HEK293 (cell line): ENCODE measurements at regions not wholly inside any gene's neighbourhood (a gene's known extent, or its start where the extent isn't known, plus 50 kb on each side); places are given as distances from the start of the nearest gene placed in this dataset.

Experiments
- CTCF ChIP-seq: fragments of 450-650 bp; formaldehyde crosslinking; IDR thresholded peaks from 2 replicates; pipeline ENCODE4 v1.5.1; 2016; ENCODE audit warnings: missing biosample characterization, missing genetic modification characterization
- PRDM10 ChIP-seq: fragments of 450-650 bp; formaldehyde crosslinking; IDR thresholded peaks from 2 replicates; pipeline ENCODE4 v1.5.1; 2016; ENCODE audit warnings: missing biosample characterization, missing genetic modification characterization
- SCRT1 ChIP-seq: fragments of 450-650 bp; formaldehyde crosslinking; IDR thresholded peaks from 2 replicates; pipeline ENCODE4 v1.5.1; 2016; ENCODE audit warnings: missing biosample characterization, missing genetic modification characterization, borderline replicate concordance
- ZBTB8A ChIP-seq: fragments of 450-650 bp; formaldehyde crosslinking; IDR thresholded peaks from 2 replicates; pipeline ENCODE4 v1.5.1; 2016; ENCODE audit warnings: missing biosample characterization, missing genetic modification characterization
- ZNF214 ChIP-seq: fragments of 450-650 bp; formaldehyde crosslinking; IDR thresholded peaks from 2 replicates; pipeline ENCODE4 v1.5.1; 2017; ENCODE audit warnings: missing biosample characterization, mild to moderate bottlenecking, missing genetic modification characterization, borderline replicate concordance
- ZNF426 ChIP-seq: fragments of 450-650 bp; formaldehyde crosslinking; IDR thresholded peaks from 2 replicates; pipeline ENCODE4 v1.5.1; 2017; ENCODE audit warnings: missing biosample characterization, missing genetic modification characterization, mild to moderate bottlenecking, inconsistent platforms, moderate library complexity

- TF ChIP-seq CTCF (tag by site-specific recombination) = no peak
- TF ChIP-seq PRDM10 (tag by site-specific recombination) = no peak
- no peak for TF ChIP-seq ZBTB8A (tag by site-specific recombination)
- TF ChIP-seq SCRT1 (tag by site-specific recombination) = no peak
- no peak for TF ChIP-seq ZNF214 (tag by site-specific recombination)
- no peak for TF ChIP-seq ZNF426 (tag by site-specific recombination)
These were observed 150.4 kb upstream of the CHRM2 start for GRCh38 chr7:136717910-136718557.
